ENCODE measurements at regions not wholly inside any gene's neighbourhood (a gene's known extent, or its start where the extent isn't known, plus 50 kb on each side); places are given as distances from the start of the nearest gene placed in this dataset.
"Not testable (repeated sequence)": the region's sequence is repeated elsewhere in the genome, so short reads cannot be mapped to it uniquely, and the experiment has no call there.

GRCh38 chr7:55743454-55743717 lies 119.2 kb downstream of the SEPTIN14 start:
- ATAC-seq (ENCODE audit: poor library complexity): not testable (repeated sequence)

DNA sequence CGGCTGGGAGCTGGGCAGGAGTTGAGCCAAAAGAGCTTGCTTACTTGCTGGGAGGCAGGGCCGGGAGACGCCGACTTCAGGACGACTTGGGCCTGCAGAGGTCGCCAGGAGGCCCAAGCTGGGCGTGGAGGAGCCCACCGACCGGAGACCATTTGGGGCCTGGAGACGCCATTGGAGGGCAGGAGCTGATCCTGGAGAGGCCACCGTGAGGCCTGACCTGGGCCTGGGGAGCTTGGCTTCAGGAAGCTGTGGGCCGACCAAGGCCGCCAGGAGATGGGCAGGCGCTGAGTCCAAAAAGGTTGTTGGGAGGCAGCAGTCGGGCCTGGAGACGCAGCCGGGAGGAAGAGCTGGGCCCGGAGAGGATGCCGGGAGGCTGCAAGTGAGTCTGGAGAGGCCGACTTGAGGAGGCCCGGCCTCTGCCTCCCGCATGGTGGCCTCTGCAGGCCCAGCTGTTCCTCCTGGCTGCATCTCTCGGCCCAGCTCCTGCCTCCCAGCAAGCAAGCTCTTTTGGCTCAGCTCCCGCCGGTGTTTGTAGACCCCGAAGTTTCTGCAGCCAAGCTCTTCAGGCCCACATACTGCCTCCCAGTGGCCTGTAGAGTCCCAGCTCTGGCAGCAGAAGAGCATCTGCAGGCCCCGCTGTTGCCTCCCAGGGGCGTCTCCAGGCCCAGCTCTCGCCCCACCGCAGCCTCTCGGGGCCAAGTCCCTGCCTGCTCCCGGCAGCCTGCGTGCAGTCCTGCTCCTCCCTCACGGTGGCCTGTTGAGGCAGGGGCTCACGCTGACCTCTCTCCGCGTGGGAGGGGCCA lies 119.7 kb downstream of the SEPTIN14 start:
- intact Hi-C loops (cut with DNase I): not testable (repeated sequence)

More at GRCh38 chr7:55743454-55743717, 119.2 kb downstream of the SEPTIN14 start:
- DNase-seq; intact Hi-C loops (cut with DNase I): not testable (repeated sequence)

DNA sequence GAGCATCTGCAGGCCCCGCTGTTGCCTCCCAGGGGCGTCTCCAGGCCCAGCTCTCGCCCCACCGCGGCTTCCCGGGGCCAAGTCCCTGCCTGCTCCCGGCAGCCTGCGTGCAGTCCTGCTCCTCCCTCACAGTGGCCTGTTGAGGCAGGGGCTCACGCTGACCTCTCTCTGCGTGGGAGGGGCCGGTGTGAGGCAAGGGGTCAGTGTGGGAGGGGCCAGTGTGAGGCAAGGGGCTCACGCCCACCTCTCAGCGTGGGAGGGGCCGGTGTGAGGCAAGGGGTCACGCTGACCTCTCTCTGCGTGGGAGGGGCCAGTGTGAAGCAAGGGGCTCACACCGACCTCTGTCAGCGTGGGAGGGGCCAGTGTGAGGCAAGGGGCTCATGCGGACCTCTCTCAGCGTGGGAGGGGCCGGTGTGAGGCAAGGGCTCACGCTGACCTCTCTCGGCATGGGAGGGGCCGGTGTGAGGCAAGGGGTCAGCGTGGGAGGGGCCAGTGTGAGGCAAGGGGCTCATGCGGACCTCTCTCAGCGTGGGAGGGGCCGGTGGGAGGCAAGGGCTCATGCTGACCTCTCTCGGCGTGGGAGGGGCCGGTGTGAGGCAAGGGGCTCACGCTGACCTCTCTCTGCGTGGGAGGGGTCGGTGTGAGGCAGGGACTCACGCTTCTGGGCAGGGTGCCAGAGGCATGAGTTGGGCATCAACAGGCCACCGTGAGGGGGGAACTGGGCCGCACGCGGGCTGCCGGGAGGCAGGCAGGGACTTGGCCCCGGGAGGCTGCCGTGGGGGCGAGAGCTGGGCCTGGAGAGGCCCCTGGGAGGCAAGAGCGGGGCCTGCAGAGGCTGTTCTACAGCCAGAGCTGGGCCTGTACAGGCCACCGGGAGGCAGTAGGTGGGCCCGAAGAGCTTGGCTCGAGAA lies 120.6 kb downstream of the SEPTIN14 start:
- DNase-seq; intact Hi-C loops (cut with DNase I): not testable (repeated sequence)

More for the DNA sequence above, 119.7 kb downstream of the SEPTIN14 start:
- not testable (repeated sequence) for DNase-seq; ATAC-seq (ENCODE audit: poor library complexity)

DNA sequence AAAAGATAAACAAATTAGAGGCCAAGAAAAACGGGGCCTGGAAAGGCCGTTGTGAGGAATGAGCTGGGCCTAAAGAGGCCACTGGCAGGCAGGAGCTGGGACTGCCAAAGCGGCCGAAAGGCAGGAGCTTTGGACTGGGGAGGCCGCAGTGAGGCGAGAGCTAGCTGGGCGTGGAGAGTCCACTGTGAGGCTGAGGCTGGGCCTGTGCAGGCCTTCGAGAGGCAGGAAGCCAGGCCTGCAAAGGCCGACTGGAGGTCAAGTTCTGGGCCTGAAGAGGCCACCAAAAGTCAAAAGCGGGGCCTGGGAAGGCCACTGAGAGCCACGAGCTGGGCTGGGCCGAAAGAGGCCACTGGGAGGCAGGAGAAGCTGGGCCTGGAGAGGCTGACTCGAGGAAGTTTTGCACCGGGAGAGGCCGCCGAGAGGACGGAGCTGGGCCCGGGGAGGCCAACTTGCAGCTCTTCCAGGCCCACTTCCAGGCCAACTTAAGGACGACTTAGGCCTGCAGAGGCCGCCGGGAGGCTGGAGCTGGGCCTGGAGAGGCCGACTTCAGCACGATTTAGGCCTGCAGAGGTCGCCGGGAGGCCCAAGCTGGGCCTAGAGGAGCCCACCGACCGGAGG lies 121.8 kb downstream of the SEPTIN14 start:
- DNase-seq; ATAC-seq (ENCODE audit: poor library complexity); intact Hi-C loops (cut with DNase I): not testable (repeated sequence)

More for the DNA sequence above, 120.6 kb downstream of the SEPTIN14 start:
- not testable (repeated sequence) for ATAC-seq (ENCODE audit: poor library complexity)

GRCh38 chr7:55740053-55740452 lies 122.5 kb downstream of the SEPTIN14 start:
- ATAC-seq (ENCODE audit: poor library complexity); DNase-seq; intact Hi-C loops (cut with DNase I): not testable (repeated sequence)

- DNase-seq; intact Hi-C loops (cut with DNase I); ATAC-seq (ENCODE audit: poor library complexity): not testable (repeated sequence)
These were observed 125.8 kb downstream of the SEPTIN14 start for GRCh38 chr7:55736641-55737221.

- intact Hi-C loops (cut with DNase I): no loop called here
- ATAC-seq (ENCODE audit: poor library complexity) (no peak), DNase-seq (no peak)
These were observed 129.1 kb downstream of the SEPTIN14 start for GRCh38 chr7:55733241-55734140.

DNA sequence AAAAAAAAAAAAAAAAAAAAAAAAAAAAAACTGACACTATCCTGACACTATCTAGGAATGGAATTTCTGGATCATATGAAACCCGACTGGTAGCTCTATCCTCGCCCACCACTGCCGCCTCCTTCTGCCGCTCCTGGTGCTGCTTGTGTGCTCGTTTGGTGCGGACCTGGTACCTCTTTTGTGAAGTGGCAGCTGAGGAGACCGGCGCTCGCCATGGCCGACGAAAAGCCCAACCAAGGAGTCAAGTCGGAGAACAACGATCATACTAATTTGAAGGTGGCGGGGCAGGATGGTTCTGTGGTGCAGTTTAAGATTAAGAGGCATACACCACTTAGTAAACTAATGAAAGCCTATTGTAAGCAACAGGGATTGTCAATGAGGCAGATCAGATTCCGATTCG lies 130.6 kb downstream of the SEPTIN14 start:
- intact Hi-C loops (cut with DNase I): no loop called here
- no peak for ATAC-seq (ENCODE audit: poor library complexity)
- DNase-seq: no peak

DNA sequence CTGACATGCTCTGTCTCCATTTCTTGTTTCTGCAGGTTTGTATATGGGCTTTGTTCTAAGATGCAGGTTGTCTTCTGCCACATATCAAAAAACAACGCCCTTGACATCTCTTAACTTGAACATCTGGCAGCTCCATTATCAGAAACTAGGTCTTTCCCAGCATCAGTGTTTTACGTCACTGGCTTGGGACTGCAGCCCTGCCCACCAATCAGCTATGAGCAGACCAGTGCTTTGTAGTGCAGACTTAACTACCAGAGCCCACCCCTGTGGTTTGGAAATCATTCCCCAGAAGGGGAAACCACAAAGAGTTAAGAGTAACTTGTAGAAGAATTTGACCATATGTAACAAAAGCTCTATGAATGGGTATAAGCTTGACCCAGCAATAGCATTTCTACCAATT lies 132.4 kb downstream of the SEPTIN14 start:
- ATAC-seq (ENCODE audit: poor library complexity): no peak
- intact Hi-C loops (cut with DNase I): no loop called here

GRCh38 chr7:55723621-55723941 lies 139.0 kb downstream of the SEPTIN14 start:
- no peak for DNase-seq
- intact Hi-C loops (cut with DNase I): no loop called here
- ATAC-seq (ENCODE audit: poor library complexity): no peak

More for the DNA sequence above, 132.4 kb downstream of the SEPTIN14 start:
- no peak for DNase-seq

- intact Hi-C loops (cut with DNase I); DNase-seq: not testable (repeated sequence)
- peak; percentile 77 for ATAC-seq (ENCODE audit: poor library complexity)
These were observed 139.5 kb downstream of the SEPTIN14 start for GRCh38 chr7:55722874-55723620.

- intact Hi-C loops (cut with DNase I); DNase-seq; ATAC-seq (ENCODE audit: poor library complexity): not testable (repeated sequence)
These were observed 141.5 kb downstream of the SEPTIN14 start for GRCh38 chr7:55721004-55721403.

DNA sequence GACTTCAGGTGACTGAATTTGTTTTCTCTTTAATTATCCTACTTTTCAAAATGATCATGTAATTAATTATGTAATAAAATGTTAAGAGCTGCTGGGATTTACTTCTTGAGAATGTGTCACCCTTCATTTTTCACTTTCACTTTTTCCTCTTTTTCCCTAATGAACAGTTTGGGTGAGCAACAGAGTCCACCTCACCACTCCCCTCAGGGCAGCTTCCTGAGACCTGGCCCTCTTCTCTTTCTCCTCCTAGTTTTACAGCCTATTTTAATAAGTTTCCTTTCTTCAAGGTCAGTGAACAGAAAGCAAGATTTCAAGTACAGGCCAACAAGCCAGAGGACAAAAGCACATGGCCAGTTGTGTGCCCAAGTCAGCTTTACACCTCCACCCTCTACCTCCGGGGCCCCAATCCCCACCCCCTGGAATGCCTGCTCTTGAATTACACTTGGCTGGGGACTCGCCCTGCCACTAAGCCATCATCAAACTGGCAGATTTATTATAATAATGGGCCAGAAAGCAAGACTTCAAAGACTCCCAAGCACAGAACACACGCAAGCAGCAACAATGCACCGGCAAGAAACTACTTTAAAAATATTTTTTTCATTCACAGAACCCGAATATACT lies 143.1 kb upstream of the VOPP1 start:
- peak; percentile 65 for ATAC-seq (ENCODE audit: poor library complexity)
- DNase-seq; intact Hi-C loops (cut with DNase I): not testable (repeated sequence)

GRCh38 chr7:55714370-55714769 lies 142.1 kb upstream of the VOPP1 start:
- DNase-seq; intact Hi-C loops (cut with DNase I); ATAC-seq (ENCODE audit: poor library complexity): not testable (repeated sequence)

- DNase-seq; intact Hi-C loops (cut with DNase I); ATAC-seq (ENCODE audit: poor library complexity): not testable (repeated sequence)
These were observed 138.0 kb upstream of the VOPP1 start for GRCh38 chr7:55710312-55710711.

DNA sequence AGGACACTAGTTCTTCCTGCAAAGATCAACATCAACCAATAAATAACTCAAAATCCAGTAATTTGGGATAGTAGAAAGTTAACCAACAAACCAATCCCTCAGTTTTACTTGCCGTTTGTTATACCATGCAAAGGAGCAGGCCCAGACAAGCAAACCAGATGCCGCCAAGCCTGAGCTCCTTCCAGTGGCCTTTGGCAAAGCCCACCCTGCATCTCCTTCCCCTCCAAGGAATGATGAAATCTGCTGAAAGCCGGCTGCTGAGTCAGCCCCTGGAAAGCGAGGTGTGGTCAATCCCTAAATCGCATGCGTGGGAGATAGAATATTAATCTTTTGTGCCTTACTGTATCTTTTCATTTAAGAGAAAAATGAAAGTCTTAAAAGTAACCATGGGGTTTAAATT lies 135.7 kb upstream of the VOPP1 start:
- DNase-seq (peak; percentile 55), ATAC-seq (ENCODE audit: poor library complexity) (peak; percentile 20)
- intact Hi-C loops (cut with DNase I): not testable (repeated sequence)

DNA sequence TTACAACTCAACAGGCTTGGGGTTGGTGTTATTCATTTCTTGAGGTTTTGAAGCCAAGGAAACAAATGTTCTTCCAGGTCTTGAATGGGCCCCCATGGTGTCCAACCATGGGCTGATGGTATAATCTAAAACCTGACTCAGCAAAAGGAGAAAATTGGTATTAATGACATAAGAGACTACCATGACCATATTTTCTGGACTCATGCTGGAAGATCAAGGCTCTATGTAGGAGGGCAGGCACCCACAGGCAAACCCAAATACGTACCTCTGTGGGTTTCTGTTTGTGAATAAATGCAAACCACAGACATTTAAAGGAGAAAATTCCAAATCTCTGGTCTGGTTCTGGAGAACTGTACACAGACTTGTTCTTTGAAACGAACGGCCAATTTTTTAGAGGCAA lies 135.1 kb upstream of the VOPP1 start:
- intact Hi-C loops (cut with DNase I); DNase-seq; ATAC-seq (ENCODE audit: poor library complexity): not testable (repeated sequence)

Data from Right ventricle myocardium superior (tissue), 1 donor.